Endothelial cell of umbilical vein (primary cell): ENCODE measurements at regions not wholly inside any gene's neighbourhood (a gene's known extent, or its start where the extent isn't known, plus 50 kb on each side); places are given as distances from the start of the nearest gene placed in this dataset.

Source experiments
- EZH2 ChIP-seq: IDR thresholded peaks from 2 replicates; pipeline ENCODE4 v1.6.1; 2012; ENCODE audit warnings: borderline replicate concordance, low read depth, mild to moderate bottlenecking, moderate library complexity, low read length, inconsistent platforms; ENCODE audit not compliant: severe bottlenecking
- FOS ChIP-seq: IDR thresholded peaks from 2 replicates; pipeline ENCODE4 v1.6.1; 2011; ENCODE audit warnings: mild to moderate bottlenecking, low read length, moderate library complexity, borderline replicate concordance; ENCODE audit not compliant: insufficient read depth
- GATA2 ChIP-seq: IDR thresholded peaks from 2 replicates; pipeline ENCODE4 v1.7.0; 2011; ENCODE audit warnings: low read depth, mild to moderate bottlenecking, moderate library complexity, mixed read lengths, low read length; ENCODE audit not compliant: insufficient read length, insufficient read depth
- JUN ChIP-seq: IDR thresholded peaks from 2 replicates; pipeline ENCODE4 v1.6.1; 2011; ENCODE audit warnings: borderline replicate concordance, low read depth; ENCODE audit not compliant: insufficient read length, insufficient read depth
- MAX ChIP-seq: IDR thresholded peaks from 2 replicates; pipeline ENCODE4 v1.6.1; 2011; ENCODE audit not compliant: insufficient read depth, insufficient read length
- MYC ChIP-seq: IDR thresholded peaks from one replicate; pipeline ENCODE4 v1.6.1; 2011; ENCODE audit warnings: mild to moderate bottlenecking, low read depth, low read length
- POLR2A ChIP-seq: IDR thresholded peaks from 2 replicates; pipeline ENCODE4 v1.6.1; 2012; ENCODE audit warnings: low read depth, mild to moderate bottlenecking, control low read depth, low read length
- POLR2AphosphoS5 ChIP-seq: IDR thresholded peaks from 2 replicates; pipeline ENCODE4 v1.6.1; 2012; ENCODE audit warnings: low read depth, mild to moderate bottlenecking, control low read depth, low read length, moderate library complexity; ENCODE audit not compliant: insufficient read depth
- TF ChIP-seq, protein P1 (sequence below), 2 donors: IDR thresholded peaks; 1 replicate in 1 of 2; 2 replicates in 1 of 2; pipeline ENCODE4 v1.5.1; 2011; ENCODE audit warnings: low read length in 2 of 2, mild to moderate bottlenecking in 2 of 2, moderate library complexity in 2 of 2, control low read depth in 1 of 2, inconsistent platforms in 1 of 2, low read depth in 1 of 2; ENCODE audit not compliant: insufficient read depth in 1 of 2; ENCODE audit errors: extremely low read depth in 1 of 2

GRCh38 chr18:2217356-2217755 lies 353.9 kb downstream of the METTL4 start:
- TF ChIP-seq, protein P1, sequence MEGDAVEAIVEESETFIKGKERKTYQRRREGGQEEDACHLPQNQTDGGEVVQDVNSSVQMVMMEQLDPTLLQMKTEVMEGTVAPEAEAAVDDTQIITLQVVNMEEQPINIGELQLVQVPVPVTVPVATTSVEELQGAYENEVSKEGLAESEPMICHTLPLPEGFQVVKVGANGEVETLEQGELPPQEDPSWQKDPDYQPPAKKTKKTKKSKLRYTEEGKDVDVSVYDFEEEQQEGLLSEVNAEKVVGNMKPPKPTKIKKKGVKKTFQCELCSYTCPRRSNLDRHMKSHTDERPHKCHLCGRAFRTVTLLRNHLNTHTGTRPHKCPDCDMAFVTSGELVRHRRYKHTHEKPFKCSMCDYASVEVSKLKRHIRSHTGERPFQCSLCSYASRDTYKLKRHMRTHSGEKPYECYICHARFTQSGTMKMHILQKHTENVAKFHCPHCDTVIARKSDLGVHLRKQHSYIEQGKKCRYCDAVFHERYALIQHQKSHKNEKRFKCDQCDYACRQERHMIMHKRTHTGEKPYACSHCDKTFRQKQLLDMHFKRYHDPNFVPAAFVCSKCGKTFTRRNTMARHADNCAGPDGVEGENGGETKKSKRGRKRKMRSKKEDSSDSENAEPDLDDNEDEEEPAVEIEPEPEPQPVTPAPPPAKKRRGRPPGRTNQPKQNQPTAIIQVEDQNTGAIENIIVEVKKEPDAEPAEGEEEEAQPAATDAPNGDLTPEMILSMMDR (IDR thresholded peaks at IDR 0.05; ENCODE audit: extremely low read depth in 1 of 2, insufficient read depth in 1 of 2, low read depth in 1 of 2, low read length in 2 of 2): no peak
- TF ChIP-seq GATA2 (no peak), POLR2AphosphoS5 (no peak), POLR2A (no peak), MYC (no peak), JUN (no peak), MAX (no peak), FOS (no peak), EZH2 (no peak)
